Stimulated activated effector memory CD8-positive, alpha-beta T cell treated with anti-CD3 and anti-CD28 coated beads, Interleukin-12 subunit alpha, Interleukin-12 subunit beta, amount 100 ng/mL, for 72 hours (primary cell): ENCODE measurements at regions not wholly inside any gene's neighbourhood (a gene's known extent, or its start where the extent isn't known, plus 50 kb on each side); places are given as distances from the start of the nearest gene placed in this dataset.

ENCODE experiments used
- ATAC-seq: fragments of 150-1000 bp; cut with Tn5 transposase; 2 replicates; pipeline ENCODE4 v1.10.0; 2021
- DNase-seq, 2 donors: peaks; one replicate each; pipeline ENCODE4 v3.0.0; 2021 to 2022; ENCODE audit warnings: low spot score in 2 of 2
- H3K27ac Mint-ChIP-seq: one replicate; pipeline ENCODE4 v1.8.0; 2022; ENCODE audit warnings: mild to moderate bottlenecking, mixed read lengths
- H3K36me3 Mint-ChIP-seq: one replicate; pipeline ENCODE4 v1.8.0; 2022; ENCODE audit warnings: mild to moderate bottlenecking, mixed read lengths
- H3K4me1 Mint-ChIP-seq: one replicate; pipeline ENCODE4 v1.8.0; 2022; ENCODE audit warnings: mixed read lengths
- H3K4me3 Mint-ChIP-seq: one replicate; pipeline ENCODE4 v1.8.0; 2022; ENCODE audit warnings: mild to moderate bottlenecking, mixed read lengths
- H3K9me3 Mint-ChIP-seq: one replicate; pipeline ENCODE4 v1.8.0; 2022; ENCODE audit warnings: mixed read lengths

- peaks cover 10% of the 10 kb centered on the region for H3K9me3 Mint-ChIP-seq
- no peaks in the 10 kb centered on the region for H3K36me3 Mint-ChIP-seq
- no peak overlapping the region for H3K27ac Mint-ChIP-seq
- H3K4me3 Mint-ChIP-seq: no peak overlapping the region
- DNase-seq: no peak
- no peak for ATAC-seq
- H3K4me1 Mint-ChIP-seq: no peaks in the 10 kb centered on the region
Measured at GRCh38 chr20:7248281-7249201, 481.1 kb downstream of the BMP2 start.

DNA sequence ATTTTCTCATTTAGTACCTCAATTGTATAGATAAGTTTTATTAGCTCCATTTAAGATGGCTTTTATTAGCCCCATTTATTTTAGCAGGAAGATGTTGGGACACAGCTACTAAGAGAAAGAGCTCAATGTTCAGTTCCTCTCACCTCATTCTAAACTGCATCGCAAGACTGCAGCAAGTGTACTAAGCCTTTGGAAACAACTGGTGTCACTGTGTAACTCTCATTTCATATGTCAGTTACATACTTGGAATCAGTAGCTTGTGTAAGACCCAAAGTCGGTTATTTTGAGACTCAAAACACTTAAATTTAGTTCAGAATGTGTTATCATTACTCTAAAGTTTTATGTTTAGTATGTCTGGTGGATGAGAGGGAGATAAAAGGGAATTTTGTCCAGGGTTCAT, 482.9 kb downstream of the BMP2 start:
- Mint-ChIP-seq H3K36me3 (no peaks in the 10 kb centered on the region), H3K4me3 (no peak overlapping the region), H3K9me3 (peaks cover 10% of the 10 kb centered on the region), H3K27ac (no peak overlapping the region), H3K4me1 (no peaks in the 10 kb centered on the region)
- ATAC-seq (no peak), DNase-seq (no peak)

- Mint-ChIP-seq H3K36me3 (no peaks in the 10 kb centered on the region), H3K9me3 (peaks cover 10% of the 10 kb centered on the region), H3K27ac (no peak overlapping the region), H3K4me1 (no peaks in the 10 kb centered on the region), H3K4me3 (no peak overlapping the region)
- ATAC-seq (no peak), DNase-seq (no peak)
Measured at GRCh38 chr20:7257099-7257498, 489.6 kb downstream of the BMP2 start.

GRCh38 chr20:7257692-7258466, 490.4 kb downstream of the BMP2 start:
- Mint-ChIP-seq H3K4me1 (no peaks in the 10 kb centered on the region), H3K4me3 (no peak overlapping the region), H3K36me3 (no peaks in the 10 kb centered on the region), H3K9me3 (peaks cover 9% of the 10 kb centered on the region), H3K27ac (no peak overlapping the region)
- DNase-seq: no peak
- ATAC-seq: no peak

DNA sequence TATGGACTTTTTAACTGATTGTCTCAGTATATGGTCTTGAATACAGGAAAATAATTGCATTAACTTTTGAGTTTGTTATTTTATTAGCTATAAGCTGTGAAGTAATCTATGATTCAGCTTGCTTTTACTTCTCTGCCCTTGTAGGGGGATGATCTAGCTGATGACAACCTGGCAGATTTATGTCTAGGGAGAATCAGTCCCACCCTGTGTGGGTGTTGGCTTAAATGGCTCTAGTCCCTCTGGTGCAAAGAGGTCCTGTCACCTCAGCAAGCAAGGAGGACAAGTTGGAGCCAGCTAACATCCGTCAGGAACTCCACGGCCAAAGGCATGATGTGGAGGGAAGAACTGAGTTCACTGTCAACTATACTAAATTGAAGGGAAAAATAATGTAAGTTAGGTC, 495.3 kb downstream of the BMP2 start:
- no peak for DNase-seq
- peaks cover 3% of the 10 kb centered on the region for H3K9me3 Mint-ChIP-seq
- no peak overlapping the region for H3K4me3 Mint-ChIP-seq
- no peaks in the 10 kb centered on the region for H3K4me1 Mint-ChIP-seq
- H3K27ac Mint-ChIP-seq: no peak overlapping the region
- no peak for ATAC-seq
- H3K36me3 Mint-ChIP-seq: no peaks in the 10 kb centered on the region

DNA sequence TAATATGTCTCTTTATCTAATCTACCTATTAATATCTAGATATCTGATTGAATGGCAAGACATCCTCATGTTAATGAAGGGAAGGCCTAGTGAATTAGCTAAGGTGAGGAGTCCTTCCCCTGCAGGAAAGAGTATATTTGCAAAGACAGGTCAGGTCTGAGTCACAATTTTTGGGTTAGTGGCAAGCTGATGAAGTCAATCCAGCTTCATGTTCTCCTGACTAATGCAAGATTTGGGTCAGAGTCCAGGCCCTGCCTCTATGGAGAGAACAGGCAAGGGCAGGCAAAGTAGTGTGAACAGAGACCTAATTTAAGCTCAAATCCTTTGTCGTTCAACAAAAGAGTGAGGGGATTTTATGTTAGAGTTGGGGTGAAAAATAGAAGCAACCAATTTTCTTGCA, 496.7 kb downstream of the BMP2 start:
- no peaks in the 10 kb centered on the region for H3K36me3 Mint-ChIP-seq
- H3K9me3 Mint-ChIP-seq: peaks cover 2% of the 10 kb centered on the region
- H3K4me1 Mint-ChIP-seq: no peaks in the 10 kb centered on the region
- H3K4me3 Mint-ChIP-seq: no peak overlapping the region
- H3K27ac Mint-ChIP-seq: no peak overlapping the region
- ATAC-seq (no peak), DNase-seq (no peak)

GRCh38 chr20:7269452-7269851, 502.0 kb downstream of the BMP2 start:
- DNase-seq: no peak
- no peak overlapping the region for H3K4me3 Mint-ChIP-seq
- no peak overlapping the region for H3K27ac Mint-ChIP-seq
- no peak for ATAC-seq
- peaks cover 4% of the 10 kb centered on the region for H3K9me3 Mint-ChIP-seq
- no peaks in the 10 kb centered on the region for H3K4me1 Mint-ChIP-seq
- H3K36me3 Mint-ChIP-seq: no peaks in the 10 kb centered on the region

- Mint-ChIP-seq H3K4me3 (no peak overlapping the region), H3K9me3 (peaks cover 6% of the 10 kb centered on the region), H3K4me1 (no peaks in the 10 kb centered on the region), H3K36me3 (no peaks in the 10 kb centered on the region), H3K27ac (no peak overlapping the region)
- ATAC-seq (no peak), DNase-seq (no peak)
Measured at GRCh38 chr20:7272512-7272911, 505.0 kb downstream of the BMP2 start.

GRCh38 chr20:7274870-7275269, 507.4 kb downstream of the BMP2 start:
- H3K4me1 Mint-ChIP-seq: no peaks in the 10 kb centered on the region
- H3K36me3 Mint-ChIP-seq: no peaks in the 10 kb centered on the region
- peaks cover 7% of the 10 kb centered on the region for H3K9me3 Mint-ChIP-seq
- ATAC-seq (no peak), DNase-seq (no peak)
- no peak overlapping the region for H3K27ac Mint-ChIP-seq
- H3K4me3 Mint-ChIP-seq: no peak overlapping the region

GRCh38 chr20:7275645-7276237, 508.3 kb downstream of the BMP2 start:
- Mint-ChIP-seq H3K4me1 (no peaks in the 10 kb centered on the region), H3K36me3 (no peaks in the 10 kb centered on the region), H3K9me3 (peaks cover 7% of the 10 kb centered on the region), H3K27ac (no peak overlapping the region), H3K4me3 (no peak overlapping the region)
- no peak for DNase-seq
- ATAC-seq: no peak

GRCh38 chr20:7285918-7286556, 518.6 kb downstream of the BMP2 start:
- peaks cover 8% of the 10 kb centered on the region for H3K9me3 Mint-ChIP-seq
- H3K4me3 Mint-ChIP-seq: no peak overlapping the region
- peak; percentile 2 to 50 for DNase-seq
- H3K27ac Mint-ChIP-seq: no peak overlapping the region
- H3K4me1 Mint-ChIP-seq: no peaks in the 10 kb centered on the region
- no peaks in the 10 kb centered on the region for H3K36me3 Mint-ChIP-seq
- ATAC-seq: no peak

DNA sequence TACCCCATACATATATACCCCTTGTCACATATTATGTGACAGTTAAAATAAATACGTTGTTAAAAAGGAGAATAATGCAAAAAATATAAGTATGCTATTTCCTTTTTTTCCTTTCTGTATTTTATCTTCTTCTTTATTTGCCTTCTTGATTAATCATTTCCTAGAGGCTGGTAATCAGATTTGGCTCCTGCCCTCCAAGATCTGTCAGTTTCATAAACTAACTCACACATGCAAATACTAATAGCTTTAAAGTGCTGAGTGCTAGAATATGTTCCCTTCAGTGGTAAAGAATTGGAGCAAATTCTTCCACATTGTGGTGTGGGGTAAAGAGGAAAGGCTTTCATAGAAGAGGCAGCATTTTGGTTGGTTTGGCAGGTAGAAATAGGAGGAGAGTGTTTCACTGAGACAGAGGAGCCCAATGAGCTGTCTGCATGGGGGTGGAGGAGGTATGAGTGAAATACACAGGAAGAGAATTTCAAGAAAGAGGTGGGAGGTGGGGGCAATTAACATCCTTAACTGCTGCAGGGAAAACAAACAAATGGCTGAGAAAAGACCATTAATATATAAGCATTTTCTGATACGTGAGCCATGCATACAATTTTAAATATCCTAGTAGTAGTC, 523.9 kb downstream of the BMP2 start:
- Mint-ChIP-seq H3K9me3 (peaks cover 13% of the 10 kb centered on the region), H3K4me1 (no peaks in the 10 kb centered on the region), H3K36me3 (no peaks in the 10 kb centered on the region), H3K4me3 (no peak overlapping the region), H3K27ac (no peak overlapping the region)
- ATAC-seq: no peak
- no peak for DNase-seq

GRCh38 chr20:7291946-7292345, 524.5 kb downstream of the BMP2 start:
- Mint-ChIP-seq H3K36me3 (no peaks in the 10 kb centered on the region), H3K4me3 (no peak overlapping the region), H3K4me1 (no peaks in the 10 kb centered on the region), H3K9me3 (peaks cover 13% of the 10 kb centered on the region), H3K27ac (no peak overlapping the region)
- DNase-seq: no peak
- ATAC-seq: no peak

DNA sequence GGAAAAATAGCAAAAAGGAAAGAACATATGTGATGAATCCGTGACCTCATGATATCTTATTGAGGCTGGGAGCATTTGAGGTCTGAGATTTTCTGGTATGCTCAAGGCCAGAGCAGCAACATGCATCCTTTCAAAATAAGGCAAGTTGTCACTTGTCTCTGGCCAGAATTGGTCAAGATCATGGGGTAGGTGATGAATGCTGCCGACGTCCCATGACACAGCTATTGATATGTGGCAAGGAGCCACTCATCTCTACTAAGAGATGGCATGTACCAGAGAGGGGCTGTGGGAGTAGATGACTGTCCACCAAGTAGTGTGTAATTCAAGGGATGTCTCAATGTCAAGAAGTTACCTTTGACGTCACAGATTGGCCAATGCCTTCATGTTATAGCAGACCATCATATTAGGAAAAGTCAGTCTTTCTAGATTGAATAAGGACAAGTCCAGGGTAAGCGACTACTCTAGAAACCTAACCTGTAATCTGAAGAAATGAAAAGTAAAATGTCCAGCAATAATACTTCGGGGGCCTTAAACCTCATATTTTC, 527.4 kb downstream of the BMP2 start:
- DNase-seq: no peak
- Mint-ChIP-seq H3K4me3 (no peak overlapping the region), H3K27ac (no peak overlapping the region), H3K9me3 (peaks cover 13% of the 10 kb centered on the region), H3K36me3 (no peaks in the 10 kb centered on the region), H3K4me1 (no peaks in the 10 kb centered on the region)
- no peak for ATAC-seq

DNA sequence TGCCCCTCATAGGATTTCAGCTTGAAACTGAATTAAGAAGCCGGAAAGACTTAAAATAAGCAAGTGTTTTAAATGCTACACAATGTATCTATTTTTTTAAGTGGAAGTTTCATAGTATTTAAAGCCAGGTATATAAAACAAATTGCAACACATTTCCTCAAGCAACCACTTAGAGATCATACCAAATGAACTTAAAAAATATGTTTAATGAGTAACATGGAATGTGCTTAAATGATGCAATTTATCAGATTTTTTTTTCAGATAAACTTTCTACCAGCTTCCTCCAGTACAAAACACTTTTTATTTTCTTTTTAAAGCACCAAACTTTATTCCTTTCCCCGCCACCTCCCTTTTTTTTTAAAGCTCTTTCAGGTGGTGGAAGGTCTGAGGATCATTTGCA, 534.3 kb downstream of the BMP2 start:
- no peak overlapping the region for H3K4me3 Mint-ChIP-seq
- H3K4me1 Mint-ChIP-seq: no peaks in the 10 kb centered on the region
- H3K36me3 Mint-ChIP-seq: no peaks in the 10 kb centered on the region
- peaks cover 10% of the 10 kb centered on the region for H3K9me3 Mint-ChIP-seq
- DNase-seq: no peak
- H3K27ac Mint-ChIP-seq: no peak overlapping the region
- ATAC-seq: no peak
